ENCODE measurements at regions not wholly inside any gene's neighbourhood (a gene's known extent, or its start where the extent isn't known, plus 50 kb on each side); places are given as distances from the start of the nearest gene placed in this dataset.

- no peak for DNase-seq (ENCODE audit: low spot score)
These were observed 64.8 kb downstream of the PTHLH start for GRCh38 chr12:27907766-27908165.

GRCh38 chr12:27906658-27907473, 65.7 kb downstream of the PTHLH start:
- DNase-seq (ENCODE audit: low spot score): no peak

GRCh38 chr12:27906127-27906500, 66.4 kb downstream of the PTHLH start:
- DNase-seq (ENCODE audit: low spot score): no peak

- no peak for DNase-seq (ENCODE audit: low spot score)
These were observed 67.0 kb downstream of the PTHLH start for GRCh38 chr12:27905285-27906126.

- DNase-seq (ENCODE audit: low spot score): no peak
These were observed 69.9 kb downstream of the PTHLH start for GRCh38 chr12:27902651-27903050.

- no peak for DNase-seq (ENCODE audit: low spot score)
These were observed 70.6 kb downstream of the PTHLH start for GRCh38 chr12:27901959-27902358.

- no peak for DNase-seq (ENCODE audit: low spot score)
These were observed 71.3 kb downstream of the PTHLH start for GRCh38 chr12:27900920-27901879.

GRCh38 chr12:27899151-27899661, 73.3 kb downstream of the PTHLH start:
- peak; percentile 12 for DNase-seq (ENCODE audit: low spot score)

GRCh38 chr12:27898022-27898421, 74.5 kb downstream of the PTHLH start:
- DNase-seq (ENCODE audit: low spot score): no peak

- DNase-seq (ENCODE audit: low spot score): no peak
These were observed 76.0 kb downstream of the PTHLH start for GRCh38 chr12:27896419-27896990.

GRCh38 chr12:27894309-27894708, 78.2 kb downstream of the PTHLH start:
- no peak for DNase-seq (ENCODE audit: low spot score)

- no peak for DNase-seq (ENCODE audit: low spot score)
These were observed 92.8 kb downstream of the PTHLH start for GRCh38 chr12:27879708-27880107.

GRCh38 chr12:27875677-27876076, 95.6 kb upstream of the MANSC4 start:
- DNase-seq (ENCODE audit: low spot score): no peak

GRCh38 chr12:27873010-27873409, 93.0 kb upstream of the MANSC4 start:
- no peak for DNase-seq (ENCODE audit: low spot score)

GRCh38 chr12:27871946-27872345, 91.9 kb upstream of the MANSC4 start:
- no peak for DNase-seq (ENCODE audit: low spot score)

GRCh38 chr12:27870939-27871338, 90.9 kb upstream of the MANSC4 start:
- DNase-seq (ENCODE audit: low spot score): no peak

- DNase-seq (ENCODE audit: low spot score): no peak
These were observed 89.5 kb upstream of the MANSC4 start for GRCh38 chr12:27869567-27869966.

GRCh38 chr12:27868139-27868538, 88.1 kb upstream of the MANSC4 start:
- no peak for DNase-seq (ENCODE audit: low spot score)

GRCh38 chr12:27866373-27867101, 86.5 kb upstream of the MANSC4 start:
- no peak for DNase-seq (ENCODE audit: low spot score)

GRCh38 chr12:27865421-27865820, 85.4 kb upstream of the MANSC4 start:
- DNase-seq (ENCODE audit: low spot score): no peak

GRCh38 chr12:27864521-27864920, 84.5 kb upstream of the MANSC4 start:
- DNase-seq (ENCODE audit: low spot score): no peak
